K562 (cell line): ENCODE measurements at regions not wholly inside any gene's neighbourhood (a gene's known extent, or its start where the extent isn't known, plus 50 kb on each side); places are given as distances from the start of the nearest gene placed in this dataset.

Experiments
- ATAC-seq: fragments of 200-7000 bp; cut with Tn5 transposase; 3 replicates; pipeline ENCODE4 v1.9.1; 2020; ENCODE audit warnings: moderate library complexity
- BruUV-seq: library from RNA; stranded (reverse); fragments of 400-500 nt; replicated peaks from 2 replicates; lab custom pipeline; 2021; lab: Mats Ljungman, UMichigan
- CTCF ChIA-PET: fragments of 300-600 bp; formaldehyde crosslinking; extraction: SDS; loops from one replicate; lab custom pipeline; 2021; ENCODE audit warnings: low intra/inter-chr PET ratio; lab: Yijun Ruan, JAX
- POLR2A ChIA-PET: fragments of 300-600, 350-650 bp; sonication (Branson Sonifier 250); formaldehyde crosslinking; extraction: SDS; loops from one replicate; lab custom pipeline; 2021; ENCODE audit warnings: antibody characterized with exemption, inconsistent platforms; lab: Yijun Ruan, JAX
- DNase-seq, 4 experiments: peaks; one replicate each; pipeline versions ENCODE4 v3.0.0 to v3.0.0-alpha.2; 2011 to 2018; ENCODE audit warnings: low spot score in 3 of 4, mixed read lengths in 3 of 4; ENCODE audit errors: extremely low read depth in 1 of 4
- FAIRE-seq: peaks from 2 replicates; lab custom pipeline; 2011; peaks lifted over from hg19 to GRCh38; lab: Jason Lieb, UNC
- H2AFZ ChIP-seq: 2 replicates; pipeline ENCODE4 v1.6.0; 2011; ENCODE audit warnings: low read depth, low read length, control low read depth, inconsistent platforms
- H3K27ac ChIP-seq: fragments of 200-600 bp; 3 replicates; pipeline ENCODE4 v1.8.0; 2011; ENCODE audit warnings: low read depth, mild to moderate bottlenecking, control low read depth, inconsistent platforms, low read length, moderate library complexity, mixed read lengths; ENCODE audit errors: extremely low read depth
- H3K27me3 ChIP-seq, 2 experiments: fragments of 300-600 bp in 1 of 2; 2 replicates in 1 of 2; 3 replicates in 1 of 2; pipeline versions ENCODE4 v1.6.0 to v1.8.0; 2011; ENCODE audit warnings: inconsistent platforms in 2 of 2, low read length in 2 of 2, mild to moderate bottlenecking in 1 of 2, mixed read lengths in 1 of 2, moderate library complexity in 1 of 2; ENCODE audit not compliant: control insufficient read depth in 2 of 2, insufficient read depth in 2 of 2
- H3K36me3 ChIP-seq: fragments of 300-600 bp; 3 replicates; pipeline ENCODE4 v1.8.0; 2011; ENCODE audit warnings: mild to moderate bottlenecking, low read length, inconsistent platforms; ENCODE audit not compliant: control insufficient read depth, insufficient read depth
- H3K4me1 ChIP-seq, 2 experiments: fragments of 200-600 bp in 1 of 2; replicated peaks in 1 of 2; 2 replicates in 1 of 2; 3 replicates in 1 of 2; pipeline versions ENCODE4 v1.5.1 to v1.8.0; 2011; ENCODE audit warnings: inconsistent platforms in 2 of 2, low read length in 2 of 2, mild to moderate bottlenecking in 1 of 2, mixed read lengths in 1 of 2, moderate library complexity in 1 of 2; ENCODE audit not compliant: control insufficient read depth in 2 of 2, insufficient read depth in 2 of 2
- H3K4me2 ChIP-seq: 2 replicates; pipeline ENCODE4 v1.6.1; 2011; ENCODE audit warnings: low read length, control low read depth, inconsistent platforms, mixed read lengths; ENCODE audit not compliant: insufficient read depth
- H3K4me3 ChIP-seq: fragments of 200-600 bp; sonication (generic), shearing (Covaris generic); 2 replicates; pipeline ENCODE4 v1.5.1; 2016; ENCODE audit warnings: control low read depth, inconsistent platforms
- H3K79me2 ChIP-seq: fragments of 200-600 bp; 3 replicates; pipeline ENCODE4 v1.8.0; 2011; ENCODE audit warnings: low read length, inconsistent platforms; ENCODE audit not compliant: control insufficient read depth, insufficient read depth
- H3K9ac ChIP-seq, 2 experiments: 2 replicates each; pipeline versions ENCODE4 v1.6.0 to v1.6.1; 2011; ENCODE audit warnings: low read depth in 2 of 2, low read length in 2 of 2, control low read depth in 1 of 2, inconsistent platforms in 1 of 2, mild to moderate bottlenecking in 1 of 2, mixed read lengths in 1 of 2; ENCODE audit not compliant: insufficient read depth in 1 of 2
- H3K9me1 ChIP-seq: one replicate; pipeline ENCODE4 v1.6.0; 2011; ENCODE audit warnings: inconsistent platforms, mild to moderate bottlenecking, low read length, moderate library complexity; ENCODE audit not compliant: control insufficient read depth, insufficient read depth
- H3K9me3 ChIP-seq: replicated peaks from 2 replicates; pipeline ENCODE4 v1.5.1; 2011; ENCODE audit warnings: low read depth, low read length, inconsistent platforms; ENCODE audit not compliant: control insufficient read depth, insufficient read depth
- H4K20me1 ChIP-seq: replicated peaks from 2 replicates; pipeline ENCODE4 v1.6.1; 2011; ENCODE audit warnings: low read length, inconsistent platforms, mixed read lengths; ENCODE audit not compliant: control insufficient read depth, insufficient read depth
- CCAR2 ChIP-seq: fragments of 200-400 bp; formaldehyde crosslinking; IDR thresholded peaks from 2 replicates; pipeline ENCODE4 v1.6.1; 2017; ENCODE audit warnings: mild to moderate bottlenecking, low read depth, low read length
- E2F3 ChIP-seq: fragments of 250-450 bp; sonication (Bioruptor Pico); IDR thresholded peaks from 2 replicates; pipeline ENCODE4 v1.4.0; 2020; ENCODE audit warnings: mild to moderate bottlenecking
- POLR2AphosphoS5 ChIP-seq: IDR thresholded peaks from 2 replicates; pipeline ENCODE4 v1.6.1; 2011; ENCODE audit warnings: mild to moderate bottlenecking, low read depth, low read length, moderate library complexity; ENCODE audit not compliant: control insufficient read depth, insufficient read depth
- POLR2H ChIP-seq: IDR thresholded peaks from 2 replicates; pipeline ENCODE4 v1.6.1; 2016; ENCODE audit warnings: missing genetic modification characterization, low read depth, mild to moderate bottlenecking, control low read depth, missing compliant biosample characterization, moderate library complexity
- RBFOX2 ChIP-seq: fragments of 200-400 bp; formaldehyde crosslinking; IDR thresholded peaks from 2 replicates; pipeline ENCODE4 v1.6.1; 2017; ENCODE audit warnings: low read depth, mild to moderate bottlenecking, low read length, moderate library complexity
- RBM14 ChIP-seq: fragments of 200-400 bp; formaldehyde crosslinking; IDR thresholded peaks from 2 replicates; pipeline ENCODE4 v1.6.1; 2018; ENCODE audit warnings: low read depth, mild to moderate bottlenecking, low read length, moderate library complexity, borderline replicate concordance; ENCODE audit not compliant: insufficient read depth
- RBM17 ChIP-seq: fragments of 200-400 bp; formaldehyde crosslinking; IDR thresholded peaks from 2 replicates; pipeline ENCODE4 v1.6.1; 2017; ENCODE audit warnings: low read depth, mild to moderate bottlenecking, low read length, borderline replicate concordance
- SRF ChIP-seq, 2 experiments: fragments of 250-450, 450-650 bp in 1 of 2; sonication (Bioruptor Pico) in 1 of 2; sonication (generic) in 1 of 2; formaldehyde crosslinking; IDR thresholded peaks; 2 replicates each; pipeline versions ENCODE4 v1.5.0 to v1.5.1; 2020 to 2022; ENCODE audit warnings: mild to moderate bottlenecking in 1 of 2, missing genetic modification reagents in 1 of 2
- ZNF551 ChIP-seq: fragments of 250-450 bp; sonication (Bioruptor Pico); IDR thresholded peaks from 2 replicates; pipeline ENCODE4 v1.5.0; 2021; ENCODE audit warnings: mild to moderate bottlenecking, moderate library complexity
- WGBS: fragments of 100-300 bp; shearing (Covaris generic); methylation state at CpG from one replicate; pipeline ENCODE4 v1.1.6; 2016; ENCODE audit warnings: low coverage, mixed read lengths; ENCODE audit not compliant: insufficient coverage; ENCODE audit errors: missing lambda C conversion rate; 5-methylcytosine and 5-hydroxymethylcytosine counted together
- in situ Hi-C: fragments of 300-500 bp; cut with MboI; formaldehyde crosslinking; loops from 4 replicates; pipeline ENCODE4 v1.15.0; 2018; ENCODE audit warnings: inconsistent platforms, mixed read lengths
- intact Hi-C: fragments of 100-400 bp; cut with micrococcal nuclease; formaldehyde crosslinking; loops from 2 replicates; pipeline ENCODE4 v1.14.2; 2022
- TF ChIP-seq, protein P1 (sequence below), 2 experiments: fragments of 450-650 bp in 1 of 2; sonication (generic) in 1 of 2; formaldehyde crosslinking; conservative IDR thresholded peaks; 2 replicates each; pipeline versions ENCODE4 v1.4.0 to v1.8.1; 2020 to 2022; ENCODE audit warnings: mild to moderate bottlenecking in 1 of 2, missing genetic modification reagents in 1 of 2
- TF ChIP-seq, protein P2 (sequence below): sonication (generic); formaldehyde crosslinking; IDR thresholded peaks from 2 replicates; pipeline ENCODE4 v1.5.0; 2020; ENCODE audit warnings: missing genetic modification reagents

DNA sequence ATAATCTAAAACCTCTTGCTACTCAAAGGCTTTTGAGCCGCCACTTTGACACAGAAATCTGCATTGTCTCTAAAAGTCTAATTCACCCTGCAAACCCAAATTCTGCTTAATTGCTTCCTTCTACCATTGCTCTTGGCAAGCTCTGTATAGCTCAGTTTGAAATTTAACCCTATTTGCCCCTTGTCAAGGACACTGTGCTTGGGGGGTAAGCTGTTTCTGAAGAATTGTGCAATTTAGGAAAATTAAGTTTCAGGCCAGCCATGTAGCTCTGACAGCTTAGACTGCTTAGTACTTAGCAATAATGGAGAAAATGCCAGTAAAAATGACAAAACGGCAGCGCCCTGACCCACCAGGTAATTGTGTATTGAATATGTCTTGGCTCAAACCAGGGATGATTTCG, 282.2 kb downstream of the OLFM4 start:
- no peaks in the 10 kb centered on the region for H3K9me3 ChIP-seq
- ATAC-seq (no peak), FAIRE-seq (no peak), DNase-seq (no peak)
- H3K9ac ChIP-seq: no peak overlapping the region
- CTCF ChIA-PET: no interaction called here
- H4K20me1 ChIP-seq: no peaks in the 10 kb centered on the region
- no peaks in the 10 kb centered on the region for H3K9me1 ChIP-seq
- no peak overlapping the region for H3K27ac ChIP-seq
- no peaks in the 10 kb centered on the region for H3K79me2 ChIP-seq
- no peak overlapping the region for H2AFZ ChIP-seq
- no peak overlapping the region for H3K4me3 ChIP-seq
- no peaks in the 10 kb centered on the region for H3K36me3 ChIP-seq
- in situ Hi-C loops: no loop called here
- BruUV-seq: no TSS peak
- H3K4me2 ChIP-seq: no peak overlapping the region
- H3K27me3 ChIP-seq: no peaks in the 10 kb centered on the region
- 0% methylated on average over 4 of the region's 4 CpGs for WGBS
- intact Hi-C loops: no loop called here
- POLR2A ChIA-PET: no interaction called here
- H3K4me1 ChIP-seq: no peaks in the 10 kb centered on the region
- TF ChIP-seq CCAR2: no peak
- TF ChIP-seq POLR2AphosphoS5: no peak
- TF ChIP-seq E2F3 (CRISPR knock-in tag): no peak
- no peak for TF ChIP-seq RBM14
- TF ChIP-seq, protein P1, sequence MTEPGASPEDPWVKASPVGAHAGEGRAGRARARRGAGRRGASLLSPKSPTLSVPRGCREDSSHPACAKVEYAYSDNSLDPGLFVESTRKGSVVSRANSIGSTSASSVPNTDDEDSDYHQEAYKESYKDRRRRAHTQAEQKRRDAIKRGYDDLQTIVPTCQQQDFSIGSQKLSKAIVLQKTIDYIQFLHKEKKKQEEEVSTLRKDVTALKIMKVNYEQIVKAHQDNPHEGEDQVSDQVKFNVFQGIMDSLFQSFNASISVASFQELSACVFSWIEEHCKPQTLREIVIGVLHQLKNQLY (CRISPR knock-in tag; conservative IDR thresholded peaks at IDR 0.05): no peak
- no peak for TF ChIP-seq POLR2H
- TF ChIP-seq SRF (CRISPR knock-in tag; IDR thresholded peaks at IDR 0.05): no peak
- TF ChIP-seq, protein P2, sequence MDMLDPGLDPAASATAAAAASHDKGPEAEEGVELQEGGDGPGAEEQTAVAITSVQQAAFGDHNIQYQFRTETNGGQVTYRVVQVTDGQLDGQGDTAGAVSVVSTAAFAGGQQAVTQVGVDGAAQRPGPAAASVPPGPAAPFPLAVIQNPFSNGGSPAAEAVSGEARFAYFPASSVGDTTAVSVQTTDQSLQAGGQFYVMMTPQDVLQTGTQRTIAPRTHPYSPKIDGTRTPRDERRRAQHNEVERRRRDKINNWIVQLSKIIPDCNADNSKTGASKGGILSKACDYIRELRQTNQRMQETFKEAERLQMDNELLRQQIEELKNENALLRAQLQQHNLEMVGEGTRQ (CRISPR knock-in tag): no peak
- no peak for TF ChIP-seq RBFOX2
- no peak for TF ChIP-seq ZNF551 (CRISPR knock-in tag)
- no peak for TF ChIP-seq RBM17
